Cardiac muscle cell (in vitro differentiated cells and primary cell): ENCODE measurements at regions not wholly inside any gene's neighbourhood (a gene's known extent, or its start where the extent isn't known, plus 50 kb on each side); places are given as distances from the start of the nearest gene placed in this dataset.
"Not testable (repeated sequence)": the region's sequence is repeated elsewhere in the genome, so short reads cannot be mapped to it uniquely, and the experiment has no call there.

Experiments used
- DNase-seq, 2 donors: peaks; one replicate each; pipeline versions ENCODE4 v3.0.0 to v3.0.0-alpha.2; 2010 to 2017; ENCODE audit warnings: low read depth in 1 of 2, low spot score in 1 of 2
- H3K27ac ChIP-seq: fragments of 200-600 bp; sonication (generic); 2 replicates; pipeline ENCODE4 v1.5.1; 2016
- H3K27me3 ChIP-seq: fragments of 200-600 bp; sonication (generic); 2 replicates; pipeline ENCODE4 v1.6.0; 2016; ENCODE audit warnings: control low read depth
- H3K36me3 ChIP-seq: fragments of 200-600 bp; sonication (generic); 2 replicates; pipeline ENCODE4 v1.5.1; 2016; ENCODE audit warnings: control low read depth
- H3K4me1 ChIP-seq: fragments of 200-600 bp; sonication (generic); 2 replicates; pipeline ENCODE4 v1.8.1; 2017; ENCODE audit warnings: low read depth, mild to moderate bottlenecking, mixed run types
- H3K4me3 ChIP-seq: fragments of 200-600 bp; sonication (generic); 2 replicates; pipeline ENCODE4 v1.5.1; 2016; ENCODE audit warnings: mild to moderate bottlenecking
- H3K9me3 ChIP-seq: fragments of 200-600 bp; sonication (generic); 2 replicates; pipeline ENCODE4 v1.5.1; 2017; ENCODE audit warnings: low read depth, mild to moderate bottlenecking, control low read depth
- CTCF ChIP-seq: IDR thresholded peaks from 2 replicates; pipeline ENCODE4 v1.5.1; 2012; ENCODE audit warnings: low read depth, mild to moderate bottlenecking, low read length

- no peak for DNase-seq
- Histone ChIP-seq H3K27ac (no peak overlapping the region), H3K4me1 (peaks cover 11% of the 10 kb centered on the region), H3K36me3 (no peaks in the 10 kb centered on the region), H3K4me3 (no peak overlapping the region), H3K27me3 (no peaks in the 10 kb centered on the region), H3K9me3 (no peaks in the 10 kb centered on the region)
- no peak for TF ChIP-seq CTCF
Measured at GRCh38 chrX:129097668-129098067, 425.6 kb downstream of the SMARCA1 start.

GRCh38 chrX:129093706-129094105 is 429.6 kb downstream of the SMARCA1 start:
- Histone ChIP-seq H3K4me1 (peaks cover 40% of the 10 kb centered on the region), H3K27me3 (no peaks in the 10 kb centered on the region), H3K4me3 (no peak overlapping the region), H3K9me3 (no peaks in the 10 kb centered on the region), H3K36me3 (no peaks in the 10 kb centered on the region), H3K27ac (no peak overlapping the region)
- DNase-seq: no peak
- no peak for TF ChIP-seq CTCF

GRCh38 chrX:129092757-129093156 is 430.5 kb downstream of the SMARCA1 start:
- no peaks in the 10 kb centered on the region for H3K36me3 ChIP-seq
- DNase-seq: no peak
- TF ChIP-seq CTCF: no peak
- no peaks in the 10 kb centered on the region for H3K27me3 ChIP-seq
- H3K4me3 ChIP-seq: no peak overlapping the region
- peaks cover 40% of the 10 kb centered on the region for H3K4me1 ChIP-seq
- H3K27ac ChIP-seq: no peak overlapping the region
- H3K9me3 ChIP-seq: no peaks in the 10 kb centered on the region

GRCh38 chrX:129092242-129092641 is 431.0 kb downstream of the SMARCA1 start:
- Histone ChIP-seq H3K4me1 (peaks cover 40% of the 10 kb centered on the region), H3K36me3 (no peaks in the 10 kb centered on the region), H3K4me3 (no peak overlapping the region), H3K27me3 (no peaks in the 10 kb centered on the region), H3K27ac (no peak overlapping the region), H3K9me3 (no peaks in the 10 kb centered on the region)
- TF ChIP-seq CTCF: no peak
- DNase-seq: no peak

GRCh38 chrX:129091097-129091496 is 432.2 kb downstream of the SMARCA1 start:
- no peaks in the 10 kb centered on the region for H3K36me3 ChIP-seq
- no peak for TF ChIP-seq CTCF
- H3K9me3 ChIP-seq: no peaks in the 10 kb centered on the region
- H3K4me3 ChIP-seq: no peak overlapping the region
- H3K27me3 ChIP-seq: no peaks in the 10 kb centered on the region
- no peak for DNase-seq
- H3K4me1 ChIP-seq: peaks cover 40% of the 10 kb centered on the region
- H3K27ac ChIP-seq: no peak overlapping the region

GRCh38 chrX:129086802-129087201 is 436.5 kb downstream of the SMARCA1 start:
- TF ChIP-seq CTCF: no peak
- Histone ChIP-seq H3K9me3 (no peaks in the 10 kb centered on the region), H3K27ac (no peak overlapping the region), H3K4me3 (no peak overlapping the region), H3K4me1 (peaks cover 24% of the 10 kb centered on the region), H3K36me3 (no peaks in the 10 kb centered on the region), H3K27me3 (no peaks in the 10 kb centered on the region)
- no peak for DNase-seq

- H3K9me3 ChIP-seq, H3K27me3 ChIP-seq, DNase-seq, H3K36me3 ChIP-seq, H3K27ac ChIP-seq, H3K4me1 ChIP-seq, H3K4me3 ChIP-seq: not testable (repeated sequence)
Measured at GRCh38 chrX:129084291-129084690, 439.0 kb downstream of the SMARCA1 start.
